ENCODE measurements at regions not wholly inside any gene's neighbourhood (a gene's known extent, or its start where the extent isn't known, plus 50 kb on each side); places are given as distances from the start of the nearest gene placed in this dataset.

- H3K4me1 Mint-ChIP-seq: peaks cover 18% of the 10 kb centered on the region
- no peak for DNase-seq
- no peak overlapping the region for H3K27ac Mint-ChIP-seq
- no peak for TF ChIP-seq CTCF (IDR thresholded peaks at IDR 0.05)
- H3K27me3 Mint-ChIP-seq (ENCODE audit: low read depth, poor library complexity): no peaks in the 10 kb centered on the region
- no peak overlapping the region for H3K4me3 Mint-ChIP-seq
- H3K36me3 Mint-ChIP-seq (ENCODE audit: low read depth): peaks cover 6% of the 10 kb centered on the region
- peaks cover 16% of the 10 kb centered on the region for H3K9me3 Mint-ChIP-seq
Observed at GRCh38 chr3:109563149-109563548, 225.8 kb upstream of the DPPA4 start.

DNA sequence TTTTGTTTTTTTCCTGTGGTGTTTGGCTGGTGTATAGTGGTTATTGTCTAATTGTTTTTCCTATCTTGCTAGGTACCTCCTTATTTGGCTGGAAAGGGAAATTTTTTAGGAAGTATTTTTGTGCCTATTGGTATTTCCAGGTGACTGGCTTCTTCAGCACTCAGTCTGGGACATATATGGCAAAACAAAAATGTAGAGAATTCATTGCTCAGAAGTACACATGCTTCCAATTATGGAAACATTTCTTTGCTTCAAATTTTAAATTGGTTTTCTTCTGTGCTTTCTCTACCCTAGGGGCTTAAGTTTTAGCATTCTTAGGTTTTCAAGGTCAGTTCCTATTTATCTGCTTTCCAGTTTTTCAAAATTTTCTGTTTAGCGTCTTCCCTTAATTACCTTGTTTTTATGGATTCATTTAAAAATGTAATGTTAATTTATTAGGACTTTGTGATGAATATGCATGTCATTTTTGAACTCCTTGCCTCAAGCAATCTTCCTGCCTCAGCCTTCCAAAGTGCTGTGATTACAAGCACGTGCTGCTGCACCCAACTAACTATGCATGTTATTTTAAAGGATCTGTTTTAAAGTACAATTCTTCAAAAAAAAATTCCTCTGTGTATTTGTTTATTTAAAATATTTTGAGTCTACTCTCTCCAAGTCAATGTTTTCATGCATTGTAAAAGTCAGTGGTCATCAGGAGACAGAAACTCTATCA is 231.9 kb upstream of the DPPA4 start:
- H3K27me3 Mint-ChIP-seq (ENCODE audit: low read depth, poor library complexity): no peaks in the 10 kb centered on the region
- no peak for DNase-seq
- no peak overlapping the region for H3K27ac Mint-ChIP-seq
- no peaks in the 10 kb centered on the region for H3K36me3 Mint-ChIP-seq (ENCODE audit: low read depth)
- no peak for TF ChIP-seq CTCF (IDR thresholded peaks at IDR 0.05)
- H3K4me3 Mint-ChIP-seq: no peak overlapping the region
- H3K9me3 Mint-ChIP-seq: no peaks in the 10 kb centered on the region
- H3K4me1 Mint-ChIP-seq: peaks cover 5% of the 10 kb centered on the region

DNA sequence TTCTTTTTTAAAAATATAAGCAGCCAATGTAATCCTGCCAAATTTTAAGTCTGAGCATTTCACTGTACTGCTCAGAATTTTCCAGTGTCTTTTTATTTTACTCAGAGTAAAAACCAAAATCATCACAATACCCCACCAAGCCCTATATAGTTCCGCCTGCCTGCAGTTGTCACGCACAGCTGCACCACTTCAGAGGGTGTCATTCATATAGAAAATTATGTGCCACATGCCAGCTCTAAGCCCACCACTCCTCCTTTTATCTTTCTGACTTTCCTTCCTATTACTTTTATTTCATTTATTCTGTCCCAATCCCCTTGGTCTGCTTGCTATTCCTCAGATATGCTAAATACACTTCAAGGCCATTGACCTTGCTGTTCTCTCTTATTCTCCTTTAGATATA is 233.1 kb upstream of the DPPA4 start:
- Mint-ChIP-seq H3K36me3 (ENCODE audit: low read depth) (no peaks in the 10 kb centered on the region), H3K27me3 (ENCODE audit: low read depth, poor library complexity) (no peaks in the 10 kb centered on the region), H3K4me1 (peaks cover 5% of the 10 kb centered on the region), H3K27ac (no peak overlapping the region), H3K9me3 (no peaks in the 10 kb centered on the region), H3K4me3 (no peak overlapping the region)
- no peak for DNase-seq
- no peak for TF ChIP-seq CTCF (IDR thresholded peaks at IDR 0.05)

DNA sequence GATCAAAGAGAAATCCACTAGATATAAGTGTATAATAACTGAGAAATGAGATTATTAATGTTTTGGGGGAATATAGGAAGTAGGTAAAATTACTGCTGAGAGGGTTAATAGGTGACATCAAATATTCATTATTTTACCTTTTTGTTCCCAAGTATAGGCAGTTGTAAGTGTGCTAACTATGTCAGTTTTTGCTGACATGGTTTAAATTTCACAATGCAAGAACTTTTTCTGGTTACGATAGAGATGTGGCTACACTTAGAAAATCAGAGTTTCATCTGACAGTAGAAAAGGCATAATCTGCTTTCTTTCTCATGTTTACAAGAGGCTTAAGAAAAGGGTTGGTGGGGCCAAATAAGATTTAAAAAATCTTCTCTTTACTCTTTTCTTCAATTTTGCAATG is 235.0 kb upstream of the DPPA4 start:
- H3K4me1 Mint-ChIP-seq: peaks cover 5% of the 10 kb centered on the region
- no peak for DNase-seq

DNA sequence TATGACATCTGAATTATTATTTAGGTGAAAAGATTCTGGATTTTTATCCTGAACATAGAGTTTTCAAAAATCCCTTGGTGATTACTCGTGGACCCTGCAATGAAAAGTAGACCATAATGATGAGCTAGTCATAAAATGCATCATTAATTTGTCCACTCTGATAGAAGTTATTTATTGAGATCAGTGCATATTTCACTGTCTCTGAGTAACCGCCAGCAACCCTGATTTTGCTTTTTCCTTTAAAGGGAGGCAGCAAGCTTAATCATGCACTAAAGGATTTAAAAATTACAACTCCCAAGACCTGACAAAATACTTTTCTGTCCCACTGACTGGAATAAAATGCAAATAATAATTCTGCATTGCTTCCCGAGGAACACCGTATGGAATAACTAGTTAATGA is 259.6 kb upstream of the DPPA4 start:
- Mint-ChIP-seq H3K9me3 (peaks cover 8% of the 10 kb centered on the region), H3K27ac (peak overlapping the region; percentile 13), H3K36me3 (ENCODE audit: low read depth) (no peaks in the 10 kb centered on the region), H3K4me1 (peaks cover 5% of the 10 kb centered on the region), H3K27me3 (ENCODE audit: low read depth, poor library complexity) (no peaks in the 10 kb centered on the region), H3K4me3 (no peak overlapping the region)
- no peak for TF ChIP-seq CTCF (IDR thresholded peaks at IDR 0.05)
- DNase-seq: no peak

More for the DNA sequence above, 235.0 kb upstream of the DPPA4 start:
- TF ChIP-seq CTCF (IDR thresholded peaks at IDR 0.05): no peak
- Mint-ChIP-seq H3K9me3 (no peaks in the 10 kb centered on the region), H3K36me3 (ENCODE audit: low read depth) (no peaks in the 10 kb centered on the region), H3K27me3 (ENCODE audit: low read depth, poor library complexity) (no peaks in the 10 kb centered on the region), H3K4me3 (no peak overlapping the region), H3K27ac (no peak overlapping the region)

- H3K27ac Mint-ChIP-seq: no peak overlapping the region
- no peak for DNase-seq
- H3K9me3 Mint-ChIP-seq: peaks cover 5% of the 10 kb centered on the region
- no peak for TF ChIP-seq CTCF (IDR thresholded peaks at IDR 0.05)
- H3K4me1 Mint-ChIP-seq: peaks cover 5% of the 10 kb centered on the region
- H3K36me3 Mint-ChIP-seq (ENCODE audit: low read depth): no peaks in the 10 kb centered on the region
- H3K27me3 Mint-ChIP-seq (ENCODE audit: low read depth, poor library complexity): no peaks in the 10 kb centered on the region
- H3K4me3 Mint-ChIP-seq: no peak overlapping the region
Observed at GRCh38 chr3:109597444-109597843, 260.1 kb upstream of the DPPA4 start.
